Peyer's patch (tissue), 4 donors: ENCODE measurements at regions not wholly inside any gene's neighbourhood (a gene's known extent, or its start where the extent isn't known, plus 50 kb on each side); places are given as distances from the start of the nearest gene placed in this dataset.

ENCODE experiments used
- CTCF ChIP-seq, 6 experiments: fragments of 450-650 bp in 4 of 6; fragments of 200-600 bp in 2 of 6; sonication (generic) in 1 of 6; IDR thresholded peaks; one replicate each; pipeline ENCODE4 v1.5.1; 2017 to 2019; ENCODE audit warnings: antibody characterized with exemption in 6 of 6, mild to moderate bottlenecking in 3 of 6, moderate library complexity in 1 of 6
- POLR2A ChIP-seq, 2 donors: fragments of 450-650 bp; IDR thresholded peaks; one replicate each; pipeline ENCODE4 v1.5.1; 2017; ENCODE audit warnings: antibody characterized with exemption in 2 of 2, mild to moderate bottlenecking in 2 of 2, moderate library complexity in 2 of 2

GRCh38 chr21:14883351-14883750, 181.4 kb downstream of the NRIP1 start:
- TF ChIP-seq CTCF (IDR thresholded peaks at IDR 0.05), result no peak
- TF ChIP-seq POLR2A (IDR thresholded peaks at IDR 0.05), result no peak
